ENCODE measurements at regions not wholly inside any gene's neighbourhood (a gene's known extent, or its start where the extent isn't known, plus 50 kb on each side); places are given as distances from the start of the nearest gene placed in this dataset.

- no peak for TF ChIP-seq CTCF (conservative IDR thresholded peaks at IDR 0.05; ENCODE audit: low read depth, low read length)
- TF ChIP-seq RAD21 (IDR thresholded peaks at IDR 0.05; ENCODE audit: low read length) = no peak
- TF ChIP-seq MXI1 (IDR thresholded peaks at IDR 0.05; ENCODE audit: borderline replicate concordance, low read depth, low read length) = no peak
- TF ChIP-seq POLR2A (IDR thresholded peaks at IDR 0.05; ENCODE audit: low read depth, low read length) = no peak
- TF ChIP-seq RFX5 (IDR thresholded peaks at IDR 0.05; ENCODE audit: low read depth, low read length) = no peak
Measured at GRCh38 chr7:28246921-28247461, 66.4 kb upstream of the JAZF1 start.

Data from IMR-90 (cell line).